ENCODE measurements at regions not wholly inside any gene's neighbourhood (a gene's known extent, or its start where the extent isn't known, plus 50 kb on each side); places are given as distances from the start of the nearest gene placed in this dataset.

DNA sequence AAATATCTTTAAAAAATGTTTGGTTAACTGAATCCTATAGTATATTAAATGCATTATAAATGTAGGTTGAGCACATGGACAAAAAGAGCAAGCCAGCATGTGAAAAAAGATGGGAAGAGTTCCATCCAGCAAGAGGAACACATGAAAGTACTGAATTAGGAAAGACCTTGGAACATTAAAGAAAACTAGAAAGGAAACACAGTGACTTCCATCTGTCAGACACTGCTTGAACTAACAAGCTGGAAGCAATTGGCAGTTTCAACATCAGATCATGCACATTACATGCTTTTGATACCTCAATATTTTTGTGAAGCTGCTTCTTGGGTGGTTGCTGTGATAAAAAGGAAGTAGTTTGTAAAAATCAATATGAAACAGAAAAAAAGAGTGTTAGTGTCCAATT lies 626.8 kb upstream of the GNPDA2 start:
- POLR2A ChIA-PET: no interaction called here
- no peaks in the 10 kb centered on the region for H3K27me3 ChIP-seq (ENCODE audit: insufficient read depth, low read length, poor library complexity, severe bottlenecking)
- peaks cover 0 to 13% (median 5%) of the 10 kb centered on the region in 5 donors for H3K9me3 Mint-ChIP-seq
- no peak overlapping the region for H3K4me3 Mint-ChIP-seq
- H3K36me3 Mint-ChIP-seq: no peaks in the 10 kb centered on the region
- H3K27ac ChIP-seq (ENCODE audit: low read depth, low read length): no peak overlapping the region
- H3K4me1 ChIP-seq (ENCODE audit: insufficient read depth, low read length): no peaks in the 10 kb centered on the region
- H3K9me3 ChIP-seq (ENCODE audit: low read length): no peaks in the 10 kb centered on the region
- peaks cover 0 to 2% of the 10 kb centered on the region in 2 donors for H3K27me3 Mint-ChIP-seq
- no peak overlapping the region for H3K27ac Mint-ChIP-seq
- H3K4me3 ChIP-seq (ENCODE audit: low read length): no peak overlapping the region
- no peak for DNase-seq
- CTCF ChIA-PET: no interaction called here
- H3K36me3 ChIP-seq (ENCODE audit: insufficient read depth, low read length): no peaks in the 10 kb centered on the region
- H3K4me1 Mint-ChIP-seq: no peaks in the 10 kb centered on the region

DNA sequence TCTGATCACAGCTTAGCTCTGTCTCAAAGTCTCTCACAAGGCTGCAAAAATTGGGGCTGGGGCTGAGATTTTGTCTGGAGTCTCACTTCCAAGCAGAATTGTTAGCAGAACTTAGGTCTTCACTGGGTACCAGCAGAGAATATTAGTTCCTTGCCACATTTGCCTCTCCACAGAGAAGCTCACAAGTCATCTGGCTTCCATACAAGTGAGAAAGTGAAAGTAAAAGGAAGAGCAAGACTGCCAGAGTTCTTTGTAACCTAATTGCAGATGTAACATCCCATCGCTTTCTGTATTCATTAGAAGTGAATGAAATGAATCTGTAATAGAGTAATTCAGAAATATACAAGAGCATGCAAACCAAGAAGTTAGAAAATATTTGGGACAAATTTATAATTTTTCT lies 624.1 kb upstream of the GNPDA2 start:
- no peak overlapping the region for H3K27ac Mint-ChIP-seq
- CTCF ChIA-PET: no interaction called here
- H3K4me3 Mint-ChIP-seq: no peak overlapping the region
- no peaks in the 10 kb centered on the region for H3K36me3 Mint-ChIP-seq
- Histone ChIP-seq H3K27me3 (ENCODE audit: insufficient read depth, low read length, poor library complexity, severe bottlenecking) (no peaks in the 10 kb centered on the region), H3K27ac (ENCODE audit: low read depth, low read length) (no peak overlapping the region), H3K4me1 (ENCODE audit: insufficient read depth, low read length) (no peaks in the 10 kb centered on the region), H3K9me3 (ENCODE audit: low read length) (no peaks in the 10 kb centered on the region), H3K36me3 (ENCODE audit: insufficient read depth, low read length) (no peaks in the 10 kb centered on the region), H3K4me3 (ENCODE audit: low read length) (no peak overlapping the region)
- peaks cover 0 to 2% of the 10 kb centered on the region in 2 donors for H3K27me3 Mint-ChIP-seq
- H3K4me1 Mint-ChIP-seq: no peaks in the 10 kb centered on the region
- peaks cover 0 to 26% (median 3%) of the 10 kb centered on the region in 5 donors for H3K9me3 Mint-ChIP-seq
- POLR2A ChIA-PET: no interaction called here
- DNase-seq: no peak

DNA sequence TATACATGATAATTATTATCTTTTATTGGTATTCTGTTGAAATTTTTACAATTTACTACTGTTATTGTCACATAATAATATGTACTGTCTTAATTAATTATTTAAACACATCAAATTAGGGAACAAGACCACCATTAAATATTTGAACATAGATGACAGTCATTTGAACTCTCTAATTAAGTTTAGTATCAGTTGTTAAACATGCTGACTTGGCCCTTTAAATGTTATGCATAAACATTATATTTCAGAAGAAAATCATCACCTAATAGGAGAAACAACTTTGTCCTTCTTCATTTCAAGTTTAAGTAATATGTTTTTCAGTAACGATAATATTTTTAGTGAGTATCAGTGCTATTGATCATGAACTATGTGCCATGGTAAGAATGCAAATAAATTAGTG lies 623.5 kb upstream of the GNPDA2 start:
- Histone ChIP-seq H3K4me3 (ENCODE audit: low read length) (no peak overlapping the region), H3K27ac (ENCODE audit: low read depth, low read length) (no peak overlapping the region), H3K27me3 (ENCODE audit: insufficient read depth, low read length, poor library complexity, severe bottlenecking) (no peaks in the 10 kb centered on the region), H3K4me1 (ENCODE audit: insufficient read depth, low read length) (no peaks in the 10 kb centered on the region), H3K36me3 (ENCODE audit: insufficient read depth, low read length) (no peaks in the 10 kb centered on the region), H3K9me3 (ENCODE audit: low read length) (no peaks in the 10 kb centered on the region)
- POLR2A ChIA-PET: no interaction called here
- Mint-ChIP-seq H3K4me1 (no peaks in the 10 kb centered on the region), H3K27me3 (peaks cover 0 to 2% of the 10 kb centered on the region in 2 donors), H3K9me3 (peaks cover 0 to 26% (median 6%) of the 10 kb centered on the region in 5 donors), H3K4me3 (no peak overlapping the region), H3K27ac (no peak overlapping the region), H3K36me3 (no peaks in the 10 kb centered on the region)
- no peak for DNase-seq
- CTCF ChIA-PET: no interaction called here

DNA sequence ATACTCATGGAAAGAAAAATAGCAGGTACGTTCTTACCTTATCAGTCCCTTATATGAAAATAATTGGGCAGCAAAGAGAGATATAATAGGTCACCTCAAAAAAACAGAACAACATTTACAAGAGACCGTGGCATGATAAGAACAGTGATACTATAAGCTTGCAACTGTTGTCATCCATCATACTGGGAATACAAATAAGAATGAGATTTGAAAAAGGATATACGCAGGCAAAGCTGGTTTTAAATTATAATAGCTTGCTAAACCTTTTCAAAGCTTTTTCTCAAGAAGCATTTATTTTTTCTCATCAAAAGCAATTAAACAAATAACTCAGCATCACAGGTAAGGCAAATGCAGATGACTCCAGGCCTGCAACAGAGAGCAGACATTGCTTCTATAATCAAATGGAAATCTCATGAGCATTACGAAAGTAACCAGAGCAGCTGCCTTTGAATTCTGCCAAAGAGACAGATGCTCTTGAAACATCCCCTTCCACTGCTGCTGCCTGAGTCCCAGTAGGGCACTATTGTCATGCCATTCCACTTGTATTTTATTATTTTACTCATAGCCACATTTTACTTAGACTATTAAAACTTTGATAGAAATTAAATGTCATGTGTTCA lies 620.6 kb upstream of the GNPDA2 start:
- H3K4me3 ChIP-seq (ENCODE audit: low read length): no peak overlapping the region
- no peaks in the 10 kb centered on the region for H3K4me1 ChIP-seq (ENCODE audit: insufficient read depth, low read length)
- Mint-ChIP-seq H3K27ac (no peak overlapping the region), H3K4me3 (no peak overlapping the region), H3K36me3 (no peaks in the 10 kb centered on the region), H3K4me1 (no peaks in the 10 kb centered on the region), H3K27me3 (peaks cover 0 to 2% of the 10 kb centered on the region in 2 donors), H3K9me3 (peaks cover 0 to 24% (median 6%) of the 10 kb centered on the region in 5 donors)
- ChIA-PET POLR2A (no interaction called here), CTCF (no interaction called here)
- H3K27me3 ChIP-seq (ENCODE audit: insufficient read depth, low read length, poor library complexity, severe bottlenecking): no peaks in the 10 kb centered on the region
- no peak for DNase-seq
- no peaks in the 10 kb centered on the region for H3K9me3 ChIP-seq (ENCODE audit: low read length)
- no peaks in the 10 kb centered on the region for H3K36me3 ChIP-seq (ENCODE audit: insufficient read depth, low read length)
- H3K27ac ChIP-seq (ENCODE audit: low read depth, low read length): no peak overlapping the region

DNA sequence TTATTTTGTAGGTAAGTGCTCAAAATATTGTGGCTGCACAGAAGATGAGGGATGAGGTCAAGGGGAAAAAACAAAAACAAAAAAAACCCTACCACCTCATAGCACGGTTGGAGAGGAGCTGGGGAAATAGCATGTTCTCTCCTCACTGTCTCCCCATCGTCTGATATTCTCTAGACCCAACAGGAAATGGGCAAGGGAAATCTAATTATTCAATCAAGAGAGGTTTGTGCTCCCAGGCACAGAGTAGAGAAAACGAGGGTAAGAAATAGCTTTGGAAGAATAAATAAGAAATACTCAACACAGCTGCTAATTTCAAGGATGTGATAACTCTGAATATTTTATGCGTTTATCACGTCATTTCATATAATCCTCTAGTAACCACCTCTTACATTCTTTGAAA lies 619.2 kb upstream of the GNPDA2 start:
- Histone ChIP-seq H3K27me3 (ENCODE audit: insufficient read depth, low read length, poor library complexity, severe bottlenecking) (no peaks in the 10 kb centered on the region), H3K4me1 (ENCODE audit: insufficient read depth, low read length) (no peaks in the 10 kb centered on the region), H3K4me3 (ENCODE audit: low read length) (no peak overlapping the region), H3K27ac (ENCODE audit: low read depth, low read length) (no peak overlapping the region), H3K36me3 (ENCODE audit: insufficient read depth, low read length) (no peaks in the 10 kb centered on the region), H3K9me3 (ENCODE audit: low read length) (no peaks in the 10 kb centered on the region)
- ChIA-PET CTCF (no interaction called here), POLR2A (no interaction called here)
- no peak for DNase-seq
- H3K36me3 Mint-ChIP-seq: no peaks in the 10 kb centered on the region
- no peaks in the 10 kb centered on the region for H3K4me1 Mint-ChIP-seq
- no peaks in the 10 kb centered on the region for H3K27me3 Mint-ChIP-seq
- no peak overlapping the region for H3K27ac Mint-ChIP-seq
- no peak overlapping the region for H3K4me3 Mint-ChIP-seq
- peaks cover 0 to 26% (median 5%) of the 10 kb centered on the region in 5 donors for H3K9me3 Mint-ChIP-seq

DNA sequence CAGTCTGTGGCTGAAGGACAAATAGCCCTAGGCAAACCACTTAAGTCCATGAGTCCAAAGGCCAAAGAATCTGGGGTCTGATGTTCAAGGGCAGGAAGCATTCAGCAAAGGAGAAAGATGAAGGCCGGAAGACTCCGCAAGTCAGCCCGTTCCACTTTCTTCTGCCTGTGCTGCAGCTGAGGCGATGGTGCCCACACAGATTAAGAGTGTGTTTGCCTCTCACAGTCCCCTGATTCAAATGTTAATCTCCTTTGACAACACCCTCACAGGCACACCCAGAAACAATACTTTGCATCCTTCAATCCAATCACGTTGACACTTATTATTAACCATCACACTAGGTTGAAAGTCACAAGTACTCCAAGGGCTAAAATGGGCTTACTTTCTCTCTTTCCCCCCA lies 605.4 kb upstream of the GNPDA2 start:
- Mint-ChIP-seq H3K4me1 (no peaks in the 10 kb centered on the region), H3K27ac (no peak overlapping the region), H3K27me3 (no peaks in the 10 kb centered on the region), H3K4me3 (no peak overlapping the region), H3K9me3 (peaks cover 2 to 19% (median 11%) of the 10 kb centered on the region in 5 donors), H3K36me3 (no peaks in the 10 kb centered on the region)
- H3K9me3 ChIP-seq (ENCODE audit: low read length): no peaks in the 10 kb centered on the region
- no peaks in the 10 kb centered on the region for H3K27me3 ChIP-seq (ENCODE audit: insufficient read depth, low read length, poor library complexity, severe bottlenecking)
- H3K4me3 ChIP-seq (ENCODE audit: low read length): no peak overlapping the region
- H3K27ac ChIP-seq (ENCODE audit: low read depth, low read length): no peak overlapping the region
- ChIA-PET CTCF (no interaction called here), POLR2A (no interaction called here)
- no peaks in the 10 kb centered on the region for H3K36me3 ChIP-seq (ENCODE audit: insufficient read depth, low read length)
- no peaks in the 10 kb centered on the region for H3K4me1 ChIP-seq (ENCODE audit: insufficient read depth, low read length)
- DNase-seq: no peak

DNA sequence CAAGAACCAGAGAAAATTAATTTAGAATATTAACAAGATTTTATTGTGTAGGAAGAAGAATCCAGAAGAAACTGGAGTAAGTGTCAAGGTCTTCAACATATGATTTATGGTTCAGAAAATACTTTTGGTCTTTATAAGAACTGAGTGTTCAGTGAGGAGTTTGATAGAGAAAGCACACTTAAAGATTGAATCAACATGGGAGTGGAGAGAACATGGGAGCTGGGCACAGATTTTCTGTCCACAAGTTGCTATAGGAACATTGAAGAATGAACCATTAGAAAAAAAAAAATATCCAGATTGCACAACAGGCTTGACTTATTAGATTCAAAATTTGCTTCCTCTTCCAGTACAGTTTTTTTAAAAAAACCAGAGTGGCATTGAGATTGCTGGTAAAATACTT lies 601.2 kb upstream of the GNPDA2 start:
- POLR2A ChIA-PET: no interaction called here
- CTCF ChIA-PET: no interaction called here
- Histone ChIP-seq H3K27me3 (ENCODE audit: insufficient read depth, low read length, poor library complexity, severe bottlenecking) (no peaks in the 10 kb centered on the region), H3K36me3 (ENCODE audit: insufficient read depth, low read length) (no peaks in the 10 kb centered on the region), H3K9me3 (ENCODE audit: low read length) (no peaks in the 10 kb centered on the region), H3K27ac (ENCODE audit: low read depth, low read length) (no peak overlapping the region), H3K4me3 (ENCODE audit: low read length) (no peak overlapping the region), H3K4me1 (ENCODE audit: insufficient read depth, low read length) (no peaks in the 10 kb centered on the region)
- H3K4me3 Mint-ChIP-seq: no peak overlapping the region
- no peak overlapping the region for H3K27ac Mint-ChIP-seq
- H3K36me3 Mint-ChIP-seq: no peaks in the 10 kb centered on the region
- peaks cover 5 to 28% (median 14%) of the 10 kb centered on the region in 5 donors for H3K9me3 Mint-ChIP-seq
- H3K27me3 Mint-ChIP-seq: no peaks in the 10 kb centered on the region
- DNase-seq: no peak
- no peaks in the 10 kb centered on the region for H3K4me1 Mint-ChIP-seq

DNA sequence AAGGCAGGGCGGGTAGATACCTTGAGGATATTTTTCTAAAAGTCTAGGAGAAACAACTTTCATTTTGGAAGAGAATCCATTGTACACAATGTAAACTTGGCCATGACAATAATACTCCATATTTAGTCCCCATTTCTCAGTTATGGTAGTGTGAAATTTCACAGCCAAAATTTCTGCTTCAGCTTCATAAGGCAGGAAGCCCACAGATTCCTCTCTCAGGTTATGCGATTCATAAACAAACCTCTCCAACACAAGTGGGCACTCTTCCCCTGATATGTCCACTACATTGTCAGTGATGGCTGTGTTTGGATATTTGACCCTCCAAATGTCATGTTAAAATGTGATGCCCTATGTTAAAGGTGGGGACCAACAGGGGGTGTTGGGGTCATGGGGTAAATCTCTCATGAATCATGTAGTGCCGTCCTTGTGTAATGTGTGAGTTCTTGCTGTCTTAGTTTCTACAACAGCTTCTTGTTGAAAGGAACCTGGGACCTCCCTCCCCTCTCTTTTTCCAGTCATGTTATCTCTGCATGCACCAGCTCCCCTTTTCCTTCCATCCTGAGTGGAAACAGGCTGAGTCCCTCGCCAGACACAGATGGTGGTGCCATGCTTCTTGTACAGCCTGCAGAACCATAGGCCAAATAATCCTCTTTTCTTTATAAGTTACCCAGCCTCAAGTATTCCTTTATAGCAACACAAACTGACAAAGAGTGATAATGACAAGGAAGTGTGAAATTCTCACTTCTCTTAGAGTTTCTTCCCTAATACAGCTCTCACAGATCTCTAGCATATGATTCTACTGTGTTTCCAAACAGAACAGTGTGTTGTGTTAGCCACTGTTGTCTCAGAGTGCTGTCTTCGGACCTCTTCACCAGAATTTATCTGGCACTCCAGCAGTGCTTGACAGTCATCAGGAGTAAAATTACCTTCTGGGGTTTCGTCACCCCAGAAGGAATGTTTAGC lies 598.4 kb upstream of the GNPDA2 start:
- no peaks in the 10 kb centered on the region for H3K4me1 Mint-ChIP-seq
- no peaks in the 10 kb centered on the region for H3K9me3 ChIP-seq (ENCODE audit: low read length)
- H3K27ac ChIP-seq (ENCODE audit: low read depth, low read length): no peak overlapping the region
- H3K27ac Mint-ChIP-seq: no peak overlapping the region
- H3K27me3 ChIP-seq (ENCODE audit: insufficient read depth, low read length, poor library complexity, severe bottlenecking): no peaks in the 10 kb centered on the region
- no peak for DNase-seq
- CTCF ChIA-PET: no interaction called here
- no peaks in the 10 kb centered on the region for H3K36me3 ChIP-seq (ENCODE audit: insufficient read depth, low read length)
- H3K4me3 Mint-ChIP-seq: no peak overlapping the region
- H3K4me1 ChIP-seq (ENCODE audit: insufficient read depth, low read length): no peaks in the 10 kb centered on the region
- POLR2A ChIA-PET: no interaction called here
- H3K27me3 Mint-ChIP-seq: no peaks in the 10 kb centered on the region
- no peaks in the 10 kb centered on the region for H3K36me3 Mint-ChIP-seq
- H3K4me3 ChIP-seq (ENCODE audit: low read length): no peak overlapping the region
- peaks cover 7 to 28% (median 13%) of the 10 kb centered on the region in 5 donors for H3K9me3 Mint-ChIP-seq

Data from CD8-positive, alpha-beta memory T cell (primary cell).